HepG2 (cell line): ENCODE measurements at regions not wholly inside any gene's neighbourhood (a gene's known extent, or its start where the extent isn't known, plus 50 kb on each side); places are given as distances from the start of the nearest gene placed in this dataset.

Source experiments
- AKAP8 ChIP-seq: sonication (generic); formaldehyde crosslinking; IDR thresholded peaks from 2 replicates; pipeline ENCODE4 v1.5.1; 2020; ENCODE audit warnings: mild to moderate bottlenecking, missing genetic modification reagents
- CCDC6 ChIP-seq: sonication (generic); formaldehyde crosslinking; IDR thresholded peaks from 2 replicates; pipeline ENCODE4 v1.8.1; 2022; ENCODE audit warnings: mild to moderate bottlenecking, missing genetic modification reagents, moderate library complexity
- FOXJ3 ChIP-seq: sonication (generic); formaldehyde crosslinking; IDR thresholded peaks from 2 replicates; pipeline ENCODE4 v1.4.0; 2020; ENCODE audit warnings: missing genetic modification reagents, mild to moderate bottlenecking, borderline replicate concordance
- FOXP1 ChIP-seq, 2 experiments: fragments of 450-650 bp in 1 of 2; IDR thresholded peaks; 2 replicates each; pipeline ENCODE4 v1.6.1; 2017 to 2018; ENCODE audit warnings: antibody characterized with exemption in 1 of 2
- GABPA ChIP-seq, 2 experiments: IDR thresholded peaks; 2 replicates each; pipeline ENCODE4 v1.6.1; 2011 to 2016; ENCODE audit warnings: low read depth in 2 of 2, low read length in 1 of 2, missing biosample characterization in 1 of 2, missing genetic modification characterization in 1 of 2
- GZF1 ChIP-seq: sonication (generic); formaldehyde crosslinking; IDR thresholded peaks from 2 replicates; pipeline ENCODE4 v1.5.1; 2020; ENCODE audit warnings: mild to moderate bottlenecking, missing genetic modification reagents
- HMG20B ChIP-seq: conservative IDR thresholded peaks from 2 replicates; pipeline ENCODE4 v1.6.1; 2016; ENCODE audit warnings: missing genetic modification reagents, missing compliant biosample characterization
- HNRNPK ChIP-seq: fragments of 200-400 bp; formaldehyde crosslinking; IDR thresholded peaks from 2 replicates; pipeline ENCODE4 v1.6.1; 2018; ENCODE audit warnings: low read length, low read depth, moderate library complexity, mild to moderate bottlenecking; ENCODE audit not compliant: poor library complexity, severe bottlenecking
- MAFK ChIP-seq, 2 experiments: IDR thresholded peaks in 1 of 2; conservative IDR thresholded peaks in 1 of 2; 2 replicates each; pipeline ENCODE4 v1.6.1; 2011; ENCODE audit warnings: improper control_type of control experiment in 2 of 2, low read length in 2 of 2
- MED1 ChIP-seq: sonication (generic); formaldehyde crosslinking; IDR thresholded peaks from 2 replicates; pipeline ENCODE4 v1.4.0; 2020; ENCODE audit warnings: missing genetic modification reagents
- MED8 ChIP-seq: sonication (generic); formaldehyde crosslinking; IDR thresholded peaks from 2 replicates; pipeline ENCODE4 v1.8.1; 2023; ENCODE audit warnings: mild to moderate bottlenecking, missing genetic modification reagents; ENCODE audit not compliant: insufficient replicate concordance
- PREB ChIP-seq: sonication (generic); formaldehyde crosslinking; IDR thresholded peaks from 2 replicates; pipeline ENCODE4 v1.4.0; 2020; ENCODE audit warnings: missing genetic modification reagents
- ZBTB38 ChIP-seq: sonication (generic); formaldehyde crosslinking; IDR thresholded peaks from 2 replicates; pipeline ENCODE4 v1.5.1; 2020; ENCODE audit warnings: mild to moderate bottlenecking, missing genetic modification reagents
- ZBTB49 ChIP-seq: sonication (generic); formaldehyde crosslinking; IDR thresholded peaks from 2 replicates; pipeline ENCODE4 v1.4.0; 2020; ENCODE audit warnings: missing genetic modification reagents, borderline replicate concordance
- ZHX1 ChIP-seq: sonication (generic); formaldehyde crosslinking; IDR thresholded peaks from 2 replicates; pipeline ENCODE4 v1.8.1; 2022; ENCODE audit warnings: low read depth, mild to moderate bottlenecking, missing genetic modification reagents
- ZNF329 ChIP-seq: sonication (generic); formaldehyde crosslinking; IDR thresholded peaks from 2 replicates; pipeline ENCODE4 v1.9.0; 2021; ENCODE audit warnings: low read depth, mild to moderate bottlenecking, missing genetic modification reagents
- ZNF564 ChIP-seq: sonication (generic); formaldehyde crosslinking; IDR thresholded peaks from 2 replicates; pipeline ENCODE4 v1.8.1; 2023; ENCODE audit warnings: mild to moderate bottlenecking, missing genetic modification reagents
- ZNF674 ChIP-seq: sonication (generic); formaldehyde crosslinking; IDR thresholded peaks from 2 replicates; pipeline ENCODE4 v1.5.0; 2020; ENCODE audit warnings: low read depth, mild to moderate bottlenecking, missing genetic modification reagents
- ZNF710 ChIP-seq: sonication (generic); formaldehyde crosslinking; IDR thresholded peaks from 2 replicates; pipeline ENCODE4 v1.5.0; 2020; ENCODE audit warnings: mild to moderate bottlenecking, missing genetic modification reagents, borderline replicate concordance
- ZNF768 ChIP-seq: sonication (generic); formaldehyde crosslinking; IDR thresholded peaks from 2 replicates; pipeline ENCODE4 v1.4.0; 2020; ENCODE audit warnings: missing genetic modification reagents
- ZNF772 ChIP-seq: sonication (generic); formaldehyde crosslinking; IDR thresholded peaks from 2 replicates; pipeline ENCODE4 v1.5.0; 2020; ENCODE audit warnings: mild to moderate bottlenecking, missing genetic modification reagents
- ZNF776 ChIP-seq: sonication (generic); formaldehyde crosslinking; IDR thresholded peaks from 2 replicates; pipeline ENCODE4 v1.4.0; 2020; ENCODE audit warnings: mild to moderate bottlenecking, missing genetic modification reagents

GRCh38 chr10:78973901-78974616 lies 94.7 kb upstream of the ZMIZ1 start (continued):
- no peak for TF ChIP-seq ZBTB49 (CRISPR knock-in tag)
- TF ChIP-seq ZHX1 (CRISPR knock-in tag): no peak
- no peak for TF ChIP-seq AKAP8 (CRISPR knock-in tag)
- TF ChIP-seq MED1 (CRISPR knock-in tag): 0 out of 2 replicates have a peak, but pooled peaks have one; percentile 36
- no peak for TF ChIP-seq ZNF768 (CRISPR knock-in tag)
- TF ChIP-seq FOXP1 (IDR thresholded peaks at IDR 0.05): no peak
- peak; percentile 81 for TF ChIP-seq FOXP1 (CRISPR knock-in tag; IDR thresholded peaks at IDR 0.05)
- TF ChIP-seq ZNF776 (CRISPR knock-in tag): no peak
- no peak for TF ChIP-seq ZNF772 (CRISPR knock-in tag)
- TF ChIP-seq MED8 (CRISPR knock-in tag): no peak
- no peak for TF ChIP-seq MAFK (conservative IDR thresholded peaks at IDR 0.05 in 1 of 2, IDR thresholded peaks at IDR 0.05 in 1 of 2; ENCODE audit: low read length in 2 of 2)
- TF ChIP-seq HMG20B (CRISPR knock-in tag): peak; percentile 65; the same call in 1 of the 2 replicates
- TF ChIP-seq GABPA (IDR thresholded peaks at IDR 0.05; ENCODE audit: low read depth, low read length): no peak
- TF ChIP-seq GABPA (CRISPR knock-in tag; IDR thresholded peaks at IDR 0.05; ENCODE audit: low read depth): peak; percentile 78
- 0 out of 2 replicates have a peak, but pooled peaks have one; percentile 28 for TF ChIP-seq ZNF564 (CRISPR knock-in tag)
- TF ChIP-seq ZBTB38 (CRISPR knock-in tag): no peak
- TF ChIP-seq PREB (CRISPR knock-in tag): no peak
- no peak for TF ChIP-seq ZNF329 (CRISPR knock-in tag)
- TF ChIP-seq CCDC6 (CRISPR knock-in tag): 0 out of 2 replicates have a peak, but pooled peaks have one; percentile 22
- peak; percentile 94 for TF ChIP-seq ZNF710 (CRISPR knock-in tag)
- TF ChIP-seq ZNF674 (CRISPR knock-in tag): no peak
- no peak for TF ChIP-seq FOXJ3
- TF ChIP-seq GZF1: no peak
- no peak for TF ChIP-seq HNRNPK
